ENCODE measurements at regions not wholly inside any gene's neighbourhood (a gene's known extent, or its start where the extent isn't known, plus 50 kb on each side); places are given as distances from the start of the nearest gene placed in this dataset.

DNA sequence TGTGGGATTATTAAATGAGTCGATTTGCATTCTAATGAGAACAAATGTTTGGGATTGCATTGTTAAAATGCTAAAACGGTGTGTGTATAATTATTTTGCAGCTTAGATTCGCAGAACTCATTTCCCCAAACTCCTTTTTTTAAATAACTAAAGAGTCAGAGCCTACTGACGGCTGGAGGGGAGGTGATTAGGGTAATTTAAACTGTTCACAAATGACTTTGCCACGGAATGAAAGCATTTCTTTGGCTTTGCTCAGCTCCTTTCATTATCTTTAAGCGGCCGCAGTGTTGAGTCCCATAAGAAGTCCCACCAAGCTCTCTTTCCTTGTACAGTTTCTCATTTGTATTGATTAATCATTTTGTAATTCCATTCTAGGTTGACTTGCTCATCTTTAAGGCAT lies 1632.8 kb downstream of the MAT2B start:
- DNase-seq (ENCODE audit: low spot score) = no peak
- Mint-ChIP-seq H3K4me3 (ENCODE audit: unreplicated experiment) (no peak overlapping the region), H3K27me3 (ENCODE audit: low read depth) (no peaks in the 10 kb centered on the region), H3K9me3 (ENCODE audit: low read depth) (peaks cover 5% of the 10 kb centered on the region), H3K4me1 (ENCODE audit: low read depth) (no peaks in the 10 kb centered on the region), H3K36me3 (ENCODE audit: low read depth) (no peaks in the 10 kb centered on the region), H3K27ac (ENCODE audit: unreplicated experiment) (no peak overlapping the region)
- TF ChIP-seq, protein P1, sequence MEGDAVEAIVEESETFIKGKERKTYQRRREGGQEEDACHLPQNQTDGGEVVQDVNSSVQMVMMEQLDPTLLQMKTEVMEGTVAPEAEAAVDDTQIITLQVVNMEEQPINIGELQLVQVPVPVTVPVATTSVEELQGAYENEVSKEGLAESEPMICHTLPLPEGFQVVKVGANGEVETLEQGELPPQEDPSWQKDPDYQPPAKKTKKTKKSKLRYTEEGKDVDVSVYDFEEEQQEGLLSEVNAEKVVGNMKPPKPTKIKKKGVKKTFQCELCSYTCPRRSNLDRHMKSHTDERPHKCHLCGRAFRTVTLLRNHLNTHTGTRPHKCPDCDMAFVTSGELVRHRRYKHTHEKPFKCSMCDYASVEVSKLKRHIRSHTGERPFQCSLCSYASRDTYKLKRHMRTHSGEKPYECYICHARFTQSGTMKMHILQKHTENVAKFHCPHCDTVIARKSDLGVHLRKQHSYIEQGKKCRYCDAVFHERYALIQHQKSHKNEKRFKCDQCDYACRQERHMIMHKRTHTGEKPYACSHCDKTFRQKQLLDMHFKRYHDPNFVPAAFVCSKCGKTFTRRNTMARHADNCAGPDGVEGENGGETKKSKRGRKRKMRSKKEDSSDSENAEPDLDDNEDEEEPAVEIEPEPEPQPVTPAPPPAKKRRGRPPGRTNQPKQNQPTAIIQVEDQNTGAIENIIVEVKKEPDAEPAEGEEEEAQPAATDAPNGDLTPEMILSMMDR (IDR thresholded peaks at IDR 0.05) = no peak

DNA sequence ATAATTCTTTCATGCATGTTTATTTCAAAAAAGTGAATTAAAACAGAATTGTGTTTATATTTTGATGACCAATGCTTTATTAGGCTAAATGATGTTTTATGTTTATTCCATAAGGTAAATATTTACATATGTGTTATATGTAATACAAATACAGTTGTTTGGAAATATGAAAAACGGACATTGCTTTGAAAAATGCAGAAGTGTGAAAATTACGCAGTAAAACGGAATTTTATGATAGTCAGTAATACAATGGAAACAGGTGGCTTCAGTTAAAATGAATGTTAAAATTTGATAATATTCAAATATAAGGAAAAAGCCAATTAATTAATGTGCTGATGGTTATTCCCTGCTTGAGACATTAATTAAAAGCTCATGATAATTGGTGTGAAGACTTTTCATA lies 1633.8 kb downstream of the MAT2B start:
- Mint-ChIP-seq H3K4me1 (ENCODE audit: low read depth) (no peaks in the 10 kb centered on the region), H3K36me3 (ENCODE audit: low read depth) (no peaks in the 10 kb centered on the region), H3K27ac (ENCODE audit: unreplicated experiment) (no peak overlapping the region), H3K9me3 (ENCODE audit: low read depth) (peaks cover 5% of the 10 kb centered on the region), H3K4me3 (ENCODE audit: unreplicated experiment) (no peak overlapping the region), H3K27me3 (ENCODE audit: low read depth) (no peaks in the 10 kb centered on the region)
- TF ChIP-seq, protein P1 (IDR thresholded peaks at IDR 0.05) = no peak
- no peak for DNase-seq (ENCODE audit: low spot score)

DNA sequence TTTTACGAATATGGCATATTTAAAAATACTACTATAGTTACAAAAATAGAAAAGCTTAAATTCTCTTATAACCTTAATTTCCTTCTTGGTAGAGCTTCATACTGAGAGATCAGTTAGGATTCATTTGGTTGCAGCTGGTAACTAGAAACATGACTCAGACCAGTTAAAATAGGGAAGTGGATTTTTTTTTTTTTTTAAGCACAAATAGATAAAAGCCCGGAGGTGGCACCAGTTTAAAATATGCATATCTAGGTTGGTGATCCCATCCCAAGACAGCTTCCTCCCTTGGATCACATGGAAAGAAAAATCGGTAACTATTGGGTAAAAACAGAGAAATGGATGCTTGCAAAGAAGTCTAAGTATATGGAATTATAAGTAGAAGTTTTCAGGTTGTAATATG lies 1634.3 kb downstream of the MAT2B start:
- Mint-ChIP-seq H3K4me1 (ENCODE audit: low read depth) (no peaks in the 10 kb centered on the region), H3K36me3 (ENCODE audit: low read depth) (no peaks in the 10 kb centered on the region), H3K27ac (ENCODE audit: unreplicated experiment) (no peak overlapping the region), H3K27me3 (ENCODE audit: low read depth) (no peaks in the 10 kb centered on the region), H3K9me3 (ENCODE audit: low read depth) (peaks cover 5% of the 10 kb centered on the region), H3K4me3 (ENCODE audit: unreplicated experiment) (no peak overlapping the region)
- TF ChIP-seq, protein P1 (IDR thresholded peaks at IDR 0.05) = no peak
- DNase-seq (ENCODE audit: low spot score) = no peak

DNA sequence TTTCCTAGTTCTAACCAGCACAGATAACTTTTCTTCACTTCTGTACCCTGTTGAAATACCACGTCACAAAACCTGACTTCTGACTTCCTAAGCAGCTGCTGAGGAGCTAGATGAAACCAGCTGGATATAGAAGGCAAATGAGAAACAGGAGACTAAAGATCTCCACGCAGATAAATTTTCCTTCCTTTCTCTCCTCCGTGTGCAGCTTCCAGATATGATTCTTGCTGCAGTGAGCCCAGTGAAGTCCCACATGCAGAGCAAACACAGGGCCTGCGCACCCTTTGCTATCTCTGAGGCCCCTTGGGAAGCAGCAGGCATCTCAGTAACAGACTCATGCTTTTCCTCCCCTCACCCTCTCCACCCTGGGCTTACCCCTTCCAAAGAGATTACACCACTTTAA lies 1638.3 kb downstream of the MAT2B start:
- Mint-ChIP-seq H3K4me3 (ENCODE audit: unreplicated experiment) (no peak overlapping the region), H3K27ac (ENCODE audit: unreplicated experiment) (no peak overlapping the region), H3K4me1 (ENCODE audit: low read depth) (no peaks in the 10 kb centered on the region), H3K36me3 (ENCODE audit: low read depth) (no peaks in the 10 kb centered on the region), H3K9me3 (ENCODE audit: low read depth) (peaks cover 4% of the 10 kb centered on the region), H3K27me3 (ENCODE audit: low read depth) (no peaks in the 10 kb centered on the region)
- TF ChIP-seq, protein P1 (IDR thresholded peaks at IDR 0.05) = no peak
- DNase-seq (ENCODE audit: low spot score) = no peak

DNA sequence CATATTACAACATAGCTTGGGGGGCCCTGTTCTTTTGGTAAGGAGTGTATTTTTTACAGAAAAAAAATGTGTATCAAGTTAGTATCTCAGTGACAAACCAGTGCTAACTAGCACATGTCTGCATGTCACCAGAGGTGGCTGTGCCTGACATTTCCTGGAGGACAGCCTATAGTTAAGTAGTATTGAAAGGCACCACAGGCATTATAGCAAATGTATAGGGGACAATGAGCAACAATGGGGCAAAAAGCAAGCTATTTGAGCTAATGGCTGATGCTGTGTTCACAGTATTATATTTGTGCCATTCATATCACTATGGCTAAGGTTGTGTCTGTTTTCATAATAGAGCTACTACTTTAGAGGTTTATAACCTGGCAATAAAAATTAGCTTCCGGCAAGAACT lies 1644.0 kb downstream of the MAT2B start:
- Mint-ChIP-seq H3K4me1 (ENCODE audit: low read depth) (no peaks in the 10 kb centered on the region), H3K36me3 (ENCODE audit: low read depth) (no peaks in the 10 kb centered on the region), H3K4me3 (ENCODE audit: unreplicated experiment) (no peak overlapping the region), H3K27ac (ENCODE audit: unreplicated experiment) (no peak overlapping the region), H3K9me3 (ENCODE audit: low read depth) (peaks cover 4% of the 10 kb centered on the region), H3K27me3 (ENCODE audit: low read depth) (no peaks in the 10 kb centered on the region)
- TF ChIP-seq, protein P1 (IDR thresholded peaks at IDR 0.05) = no peak
- DNase-seq (ENCODE audit: low spot score) = no peak
